Mesenchymal stem cell (in vitro differentiated cells and primary cell): ENCODE measurements at regions not wholly inside any gene's neighbourhood (a gene's known extent, or its start where the extent isn't known, plus 50 kb on each side); places are given as distances from the start of the nearest gene placed in this dataset.

ENCODE experiments used
- DNase-seq: peaks from one replicate; pipeline ENCODE4 v3.0.0-alpha.2; 2013
- H2AFZ ChIP-seq: one replicate; pipeline ENCODE4 v1.6.1; 2013; ENCODE audit warnings: low read depth, mild to moderate bottlenecking, control low read depth, inconsistent platforms, low read length, moderate library complexity
- H2AK5ac ChIP-seq: 2 replicates; pipeline ENCODE4 v1.6.1; 2013; ENCODE audit warnings: low read length, moderate library complexity, mild to moderate bottlenecking, inconsistent platforms; ENCODE audit not compliant: severe bottlenecking
- H2BK120ac ChIP-seq: one replicate; pipeline ENCODE4 v1.6.1; 2013; ENCODE audit warnings: low read depth, mild to moderate bottlenecking, inconsistent platforms, low read length, moderate library complexity
- H2BK12ac ChIP-seq, 2 experiments: one replicate each; pipeline ENCODE4 v1.6.1; 2013; ENCODE audit warnings: inconsistent platforms in 2 of 2, low read length in 2 of 2, mild to moderate bottlenecking in 2 of 2, moderate library complexity in 2 of 2, control low read depth in 1 of 2
- H2BK15ac ChIP-seq: one replicate; pipeline ENCODE4 v1.6.1; 2013; ENCODE audit warnings: mild to moderate bottlenecking, low read depth, inconsistent platforms; ENCODE audit not compliant: poor library complexity, severe bottlenecking
- H2BK5ac ChIP-seq: 2 replicates; pipeline ENCODE4 v1.6.1; 2013; ENCODE audit warnings: low read depth, mild to moderate bottlenecking, low read length, control low read depth, inconsistent platforms; ENCODE audit not compliant: poor library complexity, severe bottlenecking
- H3K14ac ChIP-seq, 2 experiments: one replicate each; pipeline ENCODE4 v1.6.1; 2013; ENCODE audit warnings: inconsistent platforms in 2 of 2, low read length in 2 of 2, control low read depth in 1 of 2, mild to moderate bottlenecking in 1 of 2, moderate library complexity in 1 of 2
- H3K18ac ChIP-seq, 2 experiments: one replicate each; pipeline ENCODE4 v1.6.1; 2013; ENCODE audit warnings: inconsistent platforms in 2 of 2, low read length in 2 of 2, control low read depth in 1 of 2, low read depth in 1 of 2, mild to moderate bottlenecking in 1 of 2
- H3K23ac ChIP-seq, 2 experiments: one replicate each; pipeline ENCODE4 v1.6.1; 2013; ENCODE audit warnings: inconsistent platforms in 2 of 2, low read length in 2 of 2, mild to moderate bottlenecking in 2 of 2, moderate library complexity in 2 of 2, control low read depth in 1 of 2
- H3K27ac ChIP-seq: 2 replicates; pipeline ENCODE4 v1.5.1; 2013; ENCODE audit warnings: mild to moderate bottlenecking, moderate library complexity, low read length, control low read depth, inconsistent platforms; ENCODE audit not compliant: poor library complexity, severe bottlenecking
- H3K27me3 ChIP-seq, 2 experiments: 2 replicates each; pipeline versions ENCODE4 v1.6.1 to v1.7.0; 2013; ENCODE audit warnings: low read length in 2 of 2, mild to moderate bottlenecking in 2 of 2, moderate library complexity in 2 of 2, control low read depth in 1 of 2, inconsistent platforms in 1 of 2; ENCODE audit not compliant: control insufficient read depth in 1 of 2, insufficient read depth in 1 of 2
- H3K36me3 ChIP-seq, 2 experiments: 2 replicates each; pipeline versions ENCODE4 v1.6.1 to v1.7.0; 2013; ENCODE audit warnings: low read length in 2 of 2, control low read depth in 1 of 2, inconsistent platforms in 1 of 2, low read depth in 1 of 2, mild to moderate bottlenecking in 1 of 2; ENCODE audit not compliant: insufficient read depth in 2 of 2, control insufficient read depth in 1 of 2
- H3K4ac ChIP-seq, 2 experiments: one replicate each; pipeline ENCODE4 v1.6.1; 2013; ENCODE audit warnings: inconsistent platforms in 2 of 2, low read length in 2 of 2, mild to moderate bottlenecking in 2 of 2, moderate library complexity in 2 of 2, control low read depth in 1 of 2, low read depth in 1 of 2
- H3K4me1 ChIP-seq: 2 replicates; pipeline ENCODE4 v1.6.1; 2013; ENCODE audit warnings: low read depth, low read length, control low read depth; ENCODE audit not compliant: control insufficient read depth, insufficient read depth
- H3K4me2 ChIP-seq: 2 replicates; pipeline ENCODE4 v1.6.1; 2013; ENCODE audit warnings: low read length, mild to moderate bottlenecking, inconsistent platforms; ENCODE audit not compliant: poor library complexity, severe bottlenecking
- H3K4me3 ChIP-seq, 2 experiments: 2 replicates each; pipeline versions ENCODE4 v1.5.1 to v1.7.0; 2013; ENCODE audit warnings: low read length in 2 of 2, mild to moderate bottlenecking in 2 of 2, control low read depth in 1 of 2, low read depth in 1 of 2; ENCODE audit not compliant: insufficient read depth in 1 of 2
- H3K79me1 ChIP-seq: replicated peaks from 2 replicates; pipeline ENCODE4 v1.6.1; 2013; ENCODE audit warnings: mild to moderate bottlenecking, control low read depth, low read length, inconsistent platforms; ENCODE audit not compliant: poor library complexity, severe bottlenecking
- H3K9ac ChIP-seq: 2 replicates; pipeline ENCODE4 v1.7.0; 2013; ENCODE audit warnings: mild to moderate bottlenecking, low read length, moderate library complexity
- H3K9me3 ChIP-seq: 2 replicates; pipeline ENCODE4 v1.7.0; 2013; ENCODE audit warnings: mild to moderate bottlenecking, low read length; ENCODE audit not compliant: control insufficient read depth
- H4K8ac ChIP-seq: one replicate; pipeline ENCODE4 v1.6.1; 2013; ENCODE audit warnings: inconsistent platforms, mild to moderate bottlenecking, low read length, moderate library complexity
- H4K91ac ChIP-seq: one replicate; pipeline ENCODE4 v1.6.1; 2013; ENCODE audit warnings: mild to moderate bottlenecking, low read length, inconsistent platforms
- WGBS: methylation state at CpG from one replicate; pipeline ENCODE4 v1.1.7; 2013; ENCODE audit warnings: mixed read lengths; 5-methylcytosine and 5-hydroxymethylcytosine counted together

GRCh38 chr3:18965781-18966180, 182.5 kb upstream of the KCNH8 start:
- Histone ChIP-seq H2AK5ac (no peak overlapping the region), H3K4me1 (no peaks in the 10 kb centered on the region)

DNA sequence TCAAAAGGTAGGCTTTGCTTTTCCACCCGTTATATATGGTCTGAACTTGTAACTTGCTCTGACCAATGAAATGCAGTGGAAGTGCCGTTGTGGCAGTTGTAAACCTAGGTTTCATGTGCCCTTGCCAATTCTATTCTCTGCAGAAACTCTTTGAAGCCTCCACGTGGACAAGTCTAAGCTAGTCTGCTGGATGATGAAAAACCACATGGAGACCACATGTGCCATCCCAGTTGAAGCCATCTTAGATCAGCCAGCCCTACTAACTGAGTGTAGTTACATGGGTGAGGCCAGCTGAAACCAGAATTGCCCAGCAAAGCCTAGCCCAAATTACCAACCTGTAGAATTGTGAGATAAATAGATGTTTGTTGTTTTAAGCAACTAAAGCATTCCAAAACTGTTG, 183.7 kb upstream of the KCNH8 start:
- Histone ChIP-seq H3K4me3 (no peak overlapping the region), H2BK5ac (no peak overlapping the region), H3K4ac (no peak overlapping the region), H4K91ac (no peak overlapping the region), H2AFZ (no peak overlapping the region), H3K4me2 (no peak overlapping the region), H3K14ac (no peak overlapping the region), H2BK12ac (no peak overlapping the region), H2BK120ac (no peak overlapping the region), H3K27ac (no peak overlapping the region), H2AK5ac (no peak overlapping the region), H2BK15ac (no peak overlapping the region), H3K9me3 (peaks cover 26% of the 10 kb centered on the region), H3K9ac (no peak overlapping the region), H3K18ac (no peak overlapping the region), H3K79me1 (no peaks in the 10 kb centered on the region), H3K27me3 (no peaks in the 10 kb centered on the region), H3K23ac (no peak overlapping the region), H3K4me1 (no peaks in the 10 kb centered on the region), H4K8ac (no peak overlapping the region), H3K36me3 (no peaks in the 10 kb centered on the region)
- 72% methylated on average over 3 of the region's 3 CpGs for WGBS
- no peak for DNase-seq

More at GRCh38 chr3:18965781-18966180, 182.5 kb upstream of the KCNH8 start:
- no peak overlapping the region for H2BK12ac ChIP-seq
- H3K23ac ChIP-seq = no peak overlapping the region
- H3K27me3 ChIP-seq = no peaks in the 10 kb centered on the region
- H3K36me3 ChIP-seq = no peaks in the 10 kb centered on the region
- no peak overlapping the region for H3K4me3 ChIP-seq
- H3K14ac ChIP-seq = no peak overlapping the region
- 48% methylated on average over 2 of the region's 2 CpGs for WGBS
- no peak overlapping the region for H4K91ac ChIP-seq
- no peak overlapping the region for H2AFZ ChIP-seq
- no peak for DNase-seq
- no peak overlapping the region for H2BK5ac ChIP-seq
- no peak overlapping the region for H3K18ac ChIP-seq
- H3K9me3 ChIP-seq = peaks cover 32% of the 10 kb centered on the region
- no peak overlapping the region for H3K9ac ChIP-seq
- H3K27ac ChIP-seq = no peak overlapping the region
- H3K79me1 ChIP-seq = no peaks in the 10 kb centered on the region
- H3K4ac ChIP-seq = no peak overlapping the region
- no peak overlapping the region for H4K8ac ChIP-seq
- H2BK15ac ChIP-seq = no peak overlapping the region
- H3K4me2 ChIP-seq = no peak overlapping the region
- H2BK120ac ChIP-seq = no peak overlapping the region

- H3K14ac ChIP-seq = no peak overlapping the region
- H3K4me3 ChIP-seq = no peak overlapping the region
- no peak overlapping the region for H4K91ac ChIP-seq
- H3K4me2 ChIP-seq = no peak overlapping the region
- H2BK15ac ChIP-seq = no peak overlapping the region
- H3K4ac ChIP-seq = no peak overlapping the region
- no peaks in the 10 kb centered on the region for H3K27me3 ChIP-seq
- H3K23ac ChIP-seq = no peak overlapping the region
- no peak overlapping the region for H2BK12ac ChIP-seq
- H3K4me1 ChIP-seq = no peaks in the 10 kb centered on the region
- H3K36me3 ChIP-seq = no peaks in the 10 kb centered on the region
- H2AK5ac ChIP-seq = no peak overlapping the region
- H3K9ac ChIP-seq = no peak overlapping the region
- no peak overlapping the region for H2BK120ac ChIP-seq
- no peak for DNase-seq
- 72% methylated on average over 4 of the region's 5 CpGs for WGBS
- no peak overlapping the region for H2BK5ac ChIP-seq
- no peaks in the 10 kb centered on the region for H3K79me1 ChIP-seq
- H3K9me3 ChIP-seq = peaks cover 13% of the 10 kb centered on the region
- H2AFZ ChIP-seq = no peak overlapping the region
- no peak overlapping the region for H3K27ac ChIP-seq
- no peak overlapping the region for H4K8ac ChIP-seq
- H3K18ac ChIP-seq = no peak overlapping the region
These were observed 197.0 kb upstream of the KCNH8 start for GRCh38 chr3:18951333-18951732.

DNA sequence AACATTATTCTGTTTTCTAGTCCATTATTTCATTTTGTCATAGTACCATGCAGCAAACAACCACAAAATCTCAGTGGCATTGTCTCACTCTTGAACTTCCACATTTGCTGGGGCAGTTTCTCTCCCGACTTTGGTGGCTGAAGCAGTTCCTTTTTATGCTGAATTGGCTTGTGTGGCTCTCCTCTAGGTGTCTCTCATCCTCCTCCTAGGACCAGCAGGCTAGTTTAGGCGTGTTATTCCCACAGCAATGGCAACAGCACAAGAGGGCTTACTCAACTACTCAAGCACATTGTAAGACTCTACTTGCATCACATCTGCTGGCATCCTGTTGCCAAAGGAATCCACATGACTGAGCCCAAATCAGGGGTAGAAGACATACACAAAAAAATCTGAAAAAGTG, 201.8 kb upstream of the KCNH8 start:
- H3K18ac ChIP-seq = no peak overlapping the region
- no peak overlapping the region for H2AFZ ChIP-seq
- H2BK5ac ChIP-seq = no peak overlapping the region
- H3K23ac ChIP-seq = no peak overlapping the region
- no peak overlapping the region for H3K27ac ChIP-seq
- H2BK12ac ChIP-seq = no peak overlapping the region
- H3K4me1 ChIP-seq = no peaks in the 10 kb centered on the region
- no peak overlapping the region for H3K4me2 ChIP-seq
- no peak for DNase-seq
- H4K91ac ChIP-seq = no peak overlapping the region
- H4K8ac ChIP-seq = no peak overlapping the region
- peaks cover 8% of the 10 kb centered on the region for H3K9me3 ChIP-seq
- no peaks in the 10 kb centered on the region for H3K36me3 ChIP-seq
- no peak overlapping the region for H3K4me3 ChIP-seq
- 41% methylated on average over 2 of the region's 2 CpGs for WGBS
- H3K79me1 ChIP-seq = no peaks in the 10 kb centered on the region
- H3K4ac ChIP-seq = no peak overlapping the region
- no peaks in the 10 kb centered on the region for H3K27me3 ChIP-seq
- H3K14ac ChIP-seq = no peak overlapping the region
- no peak overlapping the region for H3K9ac ChIP-seq
- H2BK15ac ChIP-seq = no peak overlapping the region
- no peak overlapping the region for H2AK5ac ChIP-seq
- no peak overlapping the region for H2BK120ac ChIP-seq
